HG03196 (cell line): ENCODE measurements at regions not wholly inside any gene's neighbourhood (a gene's known extent, or its start where the extent isn't known, plus 50 kb on each side); places are given as distances from the start of the nearest gene placed in this dataset.

Experiments
- ATAC-seq: cut with Tn5 transposase; IDR thresholded peaks from one replicate; pipeline ENCODE4 v1.9.1; 2021; ENCODE audit not compliant: unreplicated experiment

DNA sequence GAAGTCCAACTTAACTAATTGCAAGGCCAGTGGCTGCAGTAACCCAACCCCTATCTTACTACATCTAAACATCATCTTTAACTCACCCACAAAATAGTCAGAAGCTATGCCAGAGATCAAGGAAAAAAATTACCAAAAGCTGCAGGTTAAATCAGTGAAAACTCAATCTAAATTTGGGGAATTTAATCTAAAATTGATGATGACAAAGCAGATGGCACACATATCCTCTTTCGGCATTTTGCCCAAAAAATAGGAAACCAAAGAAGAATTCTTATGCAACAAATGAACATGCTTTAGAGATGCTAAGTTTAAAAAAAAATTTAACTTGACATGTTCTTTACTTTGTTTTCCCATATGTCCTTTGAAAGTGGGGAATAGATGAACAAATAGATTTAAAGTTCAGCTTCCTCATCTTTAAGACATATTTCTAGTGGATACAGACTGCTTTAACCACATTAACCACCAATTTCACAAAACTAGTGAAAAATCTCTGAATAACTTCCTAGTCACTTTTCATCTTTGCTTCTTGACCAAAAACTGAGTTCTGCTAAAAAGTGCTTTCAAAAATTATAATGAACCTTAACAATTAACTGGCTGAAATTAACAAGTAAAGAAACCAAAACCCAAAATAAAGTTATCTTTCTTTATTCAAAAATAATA is 74.3 kb upstream of the CCDC150 start:
- no peak for ATAC-seq

- no peak for ATAC-seq
Measured at GRCh38 chr2:196565982-196566381, 73.5 kb upstream of the CCDC150 start.

- no peak for ATAC-seq
Measured at GRCh38 chr2:196566961-196567666, 72.4 kb upstream of the CCDC150 start.

DNA sequence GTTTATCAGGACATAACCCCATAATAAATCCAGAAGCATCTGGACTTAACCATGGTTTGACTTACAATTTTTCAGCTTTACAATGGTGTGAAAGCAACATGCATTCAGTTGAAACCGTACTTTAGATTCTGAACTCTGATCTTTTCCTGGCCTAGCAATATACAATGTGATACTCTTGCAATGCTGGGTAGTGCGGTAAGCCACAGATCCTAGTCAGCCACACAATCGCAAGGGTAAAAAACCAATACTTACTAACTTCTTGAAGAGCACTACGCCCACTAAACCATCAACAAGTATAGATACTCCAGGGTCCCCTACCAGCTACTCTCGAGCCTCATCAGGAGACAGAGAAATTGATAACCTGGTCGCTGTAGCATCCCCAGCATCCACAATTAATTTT is 71.0 kb upstream of the CCDC150 start:
- no peak for ATAC-seq

GRCh38 chr2:196584903-196585302 is 54.6 kb upstream of the CCDC150 start:
- no peak for ATAC-seq

DNA sequence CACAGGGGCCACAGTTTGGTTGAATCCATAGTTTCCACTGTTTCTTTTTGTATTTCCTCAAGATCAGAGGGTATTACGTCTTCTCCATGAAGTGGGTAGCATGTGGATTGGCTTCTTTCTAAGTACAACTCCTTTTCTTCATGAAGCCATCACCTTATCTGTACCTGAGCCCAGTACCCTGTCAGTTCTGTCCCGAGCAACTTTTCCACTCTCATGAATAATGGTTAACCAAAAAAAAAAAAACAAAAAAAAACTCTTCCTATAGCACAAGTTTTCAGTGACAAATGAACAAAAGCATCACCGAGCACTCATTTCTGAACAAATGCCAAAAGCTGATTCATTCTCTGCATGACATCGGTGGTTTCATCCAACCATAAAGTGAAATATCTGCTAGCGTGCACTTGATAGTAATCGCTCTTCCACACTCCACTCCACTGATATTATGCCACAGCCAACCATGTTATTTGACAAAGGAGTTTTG is 53.0 kb upstream of the CCDC150 start:
- ATAC-seq = no peak

GRCh38 chr2:196587056-196587455 is 52.5 kb upstream of the CCDC150 start:
- ATAC-seq = no peak

GRCh38 chr2:196587739-196588138 is 51.8 kb upstream of the CCDC150 start:
- no peak for ATAC-seq

DNA sequence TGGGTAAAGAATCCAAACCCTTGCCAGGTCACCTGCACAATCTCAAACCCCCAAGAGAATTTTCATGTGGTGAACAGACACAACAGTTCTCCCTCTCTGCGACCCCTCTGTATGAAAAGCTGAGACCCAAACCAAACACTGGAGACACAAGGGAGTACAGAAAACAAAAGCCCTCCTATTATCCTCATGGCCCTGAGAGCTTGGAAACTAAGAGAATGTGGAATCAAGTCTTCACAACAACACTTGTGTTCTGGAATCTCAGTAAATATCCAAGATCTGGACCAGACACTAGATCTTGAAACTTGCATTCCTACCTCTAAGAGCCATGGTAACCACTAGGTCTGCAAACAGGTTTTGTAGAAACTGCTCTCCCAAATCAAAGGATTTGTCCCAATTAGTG is 50.1 kb upstream of the CCDC150 start:
- no peak for ATAC-seq
